Psoas muscle (tissue), 7 donors: ENCODE measurements at regions not wholly inside any gene's neighbourhood (a gene's known extent, or its start where the extent isn't known, plus 50 kb on each side); places are given as distances from the start of the nearest gene placed in this dataset.

Source experiments
- ATAC-seq, 4 donors: fragments of 200-7000 bp; cut with Tn5 transposase; one replicate each; pipeline ENCODE4 v1.9.1; 2020; ENCODE audit warnings: moderate library complexity in 3 of 4, mild to moderate bottlenecking in 2 of 4
- DNase-seq, 2 donors: peaks; one replicate each; pipeline ENCODE4 v3.0.0-alpha.2; 2020
- H3K27ac ChIP-seq: fragments of 200-600 bp; one replicate; pipeline ENCODE4 v1.8.0; 2022
- H3K27me3 ChIP-seq, 3 donors: fragments of 200-600 bp in 1 of 3; one replicate each; pipeline versions ENCODE4 v1.6.1 to v1.8.0; 2013 to 2022; ENCODE audit warnings: low read length in 2 of 3, mild to moderate bottlenecking in 2 of 3, moderate library complexity in 1 of 3; ENCODE audit not compliant: insufficient read depth in 3 of 3
- H3K36me3 ChIP-seq, 2 donors: fragments of 200-600 bp in 1 of 2; one replicate each; pipeline versions ENCODE4 v1.6.1 to v1.8.0; 2013 to 2022; ENCODE audit warnings: low read depth in 1 of 2, mild to moderate bottlenecking in 1 of 2, moderate library complexity in 1 of 2; ENCODE audit not compliant: insufficient read depth in 1 of 2
- H3K4me1 ChIP-seq: fragments of 200-600 bp; one replicate; pipeline ENCODE4 v1.8.0; 2022
- H3K4me3 ChIP-seq: fragments of 200-600 bp; one replicate; pipeline ENCODE4 v1.8.0; 2022; ENCODE audit warnings: mild to moderate bottlenecking
- H3K9me3 ChIP-seq: fragments of 200-600 bp; one replicate; pipeline ENCODE4 v1.8.0; 2022
- CTCF ChIP-seq: fragments of 200-600 bp; IDR thresholded peaks from one replicate; pipeline ENCODE4 v1.8.0; 2022; ENCODE audit warnings: antibody characterized with exemption
- WGBS, 3 donors: extraction: QIAGEN DNeasy Blood & Tissue Kit; methylation state at CpG; one replicate each; pipeline versions ENCODE4 v1.1.6 to v1.1.7; 2013; 5-methylcytosine and 5-hydroxymethylcytosine counted together
- intact Hi-C, 2 donors: fragments of 100-400 bp; cut with DNase I; formaldehyde crosslinking; loops; one replicate each; pipeline versions ENCODE4 v1.11.0 to v1.14.2; 2022
- donor health status: healthy with polysubstance abuse.
- donor health status: DM: no; HTN: no; CAD: no; lungs with moderate emphysema.
- donor health status: Bipolar disorder and iron deficiency.
- donor health status: healthy.
- donor health status: DM: yes; HTN: yes; CAD: no.
- donor health status: DM: no; HTN: no; CAD: no.
- donor health status: DM: yes; HTN: yes; CAD: no.

DNA sequence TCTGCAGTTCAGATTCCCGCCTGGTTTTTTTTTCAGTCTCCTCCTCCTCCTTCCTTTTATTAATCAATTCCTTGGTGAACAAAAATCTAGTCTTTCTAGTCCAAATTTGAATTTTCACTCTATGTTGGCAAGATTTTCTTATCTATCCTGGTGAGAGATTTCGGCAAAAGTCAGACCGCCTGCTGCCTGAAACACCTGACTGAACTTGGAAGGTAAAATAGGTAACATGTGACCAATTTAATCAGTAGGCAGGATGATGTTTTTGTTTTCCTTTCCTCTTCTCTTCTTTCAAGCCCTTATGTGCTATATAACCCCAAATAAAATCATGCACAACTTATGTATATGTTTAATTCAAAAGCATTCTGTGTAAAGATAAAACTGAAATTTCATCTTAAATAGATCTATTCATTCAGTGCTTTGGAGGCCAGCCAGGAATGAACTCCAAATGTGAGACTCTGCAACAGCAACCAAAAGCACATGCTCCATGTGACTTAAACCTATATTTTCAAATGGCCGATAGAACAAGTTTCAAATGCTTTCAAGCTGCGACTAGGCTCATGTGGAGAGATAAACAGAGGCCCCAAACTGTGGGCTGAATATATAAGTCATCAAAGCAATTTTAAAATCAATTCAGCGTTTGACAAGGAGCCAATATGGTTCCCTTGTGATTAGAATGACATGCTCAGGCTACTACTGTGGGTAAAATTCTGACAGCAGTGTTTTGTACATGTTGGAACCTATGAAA is 100.4 kb upstream of the SEMA6A start:
- no peak for TF ChIP-seq CTCF
- ATAC-seq = no peak
- Histone ChIP-seq H3K27me3 (no peaks in the 10 kb centered on the region), H3K36me3 (no peaks in the 10 kb centered on the region), H3K4me3 (no peak overlapping the region), H3K27ac (no peak overlapping the region), H3K9me3 (no peaks in the 10 kb centered on the region), H3K4me1 (no peaks in the 10 kb centered on the region)
- whole genome bisulfite sequencing, 3 donors = 72 to 75% (median 72%) methylated on average over 6 of the region's 6 CpGs
- DNase-seq = no peak
- intact Hi-C loops = no loop called here

DNA sequence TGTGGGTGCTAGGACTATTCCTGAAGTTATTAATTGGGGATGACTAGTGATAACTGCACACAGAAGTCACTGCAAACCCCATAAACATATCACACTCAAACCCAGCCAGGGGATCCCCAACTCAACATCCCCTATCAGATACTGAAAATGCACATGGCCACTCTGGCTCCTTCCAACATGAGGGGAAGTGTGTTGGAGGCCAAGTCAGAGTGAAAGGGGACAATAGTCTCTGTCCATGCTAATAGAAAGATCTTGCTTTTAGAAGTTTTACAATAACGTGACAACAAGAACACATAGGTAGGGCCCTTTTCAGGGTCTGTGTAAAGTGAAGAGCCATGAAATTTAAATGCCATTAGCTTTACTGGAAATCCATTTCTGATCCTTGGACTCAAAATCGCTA is 98.8 kb upstream of the SEMA6A start:
- Histone ChIP-seq H3K27ac (no peak overlapping the region), H3K27me3 (no peaks in the 10 kb centered on the region), H3K4me3 (no peak overlapping the region), H3K36me3 (no peaks in the 10 kb centered on the region), H3K9me3 (no peaks in the 10 kb centered on the region), H3K4me1 (no peaks in the 10 kb centered on the region)
- ATAC-seq = no peak
- intact Hi-C loops = no loop called here
- no peak for DNase-seq
- TF ChIP-seq CTCF = no peak
- 87 to 92% (median 88%) methylated on average over 2 of the region's 2 CpGs for WGBS, 3 donors

GRCh38 chr5:116672203-116672602 is 97.6 kb upstream of the SEMA6A start:
- no peaks in the 10 kb centered on the region for H3K4me1 ChIP-seq
- no peak overlapping the region for H3K4me3 ChIP-seq
- no peak overlapping the region for H3K27ac ChIP-seq
- intact Hi-C loops = no loop called here
- no peaks in the 10 kb centered on the region for H3K9me3 ChIP-seq
- H3K27me3 ChIP-seq = no peaks in the 10 kb centered on the region
- no peak for TF ChIP-seq CTCF
- no peaks in the 10 kb centered on the region for H3K36me3 ChIP-seq
- no peak for DNase-seq
- no peak for ATAC-seq

GRCh38 chr5:116671211-116671736 is 96.7 kb upstream of the SEMA6A start:
- no peaks in the 10 kb centered on the region for H3K4me1 ChIP-seq
- 97 to 100% (median 100%) methylated on average over 1 of the region's 1 CpG for WGBS, 3 donors
- H3K9me3 ChIP-seq = no peaks in the 10 kb centered on the region
- H3K4me3 ChIP-seq = no peak overlapping the region
- H3K36me3 ChIP-seq = no peaks in the 10 kb centered on the region
- peaks cover 0 to 1% (median 0%) of the 10 kb centered on the region in 3 donors for H3K27me3 ChIP-seq
- DNase-seq = no peak
- H3K27ac ChIP-seq = no peak overlapping the region
- intact Hi-C loops = no loop called here
- ATAC-seq = no peak
- no peak for TF ChIP-seq CTCF
